ENCODE measurements at regions not wholly inside any gene's neighbourhood (a gene's known extent, or its start where the extent isn't known, plus 50 kb on each side); places are given as distances from the start of the nearest gene placed in this dataset.

DNA sequence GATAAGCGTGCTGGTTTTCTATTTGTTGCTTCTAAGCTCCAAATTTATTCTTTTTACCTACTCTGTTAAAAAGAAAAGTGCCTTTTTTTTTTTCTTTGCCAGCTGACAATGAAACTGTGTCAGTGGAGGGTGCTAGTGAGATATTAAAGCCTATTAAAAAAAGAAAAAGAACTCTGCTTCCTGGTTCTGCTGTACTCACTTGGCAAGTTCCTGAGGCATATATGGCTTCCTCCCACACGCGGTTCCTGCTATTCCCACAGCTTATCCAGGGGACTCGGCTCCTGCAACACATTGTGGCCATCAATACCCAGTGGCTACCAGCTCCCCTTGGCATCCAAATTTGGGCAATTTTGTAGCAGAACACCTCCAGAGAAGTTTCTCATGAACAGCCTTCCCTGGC lies 1977.7 kb upstream of the CDH9 start:
- Histone ChIP-seq H3K27ac (no peak overlapping the region), H3K4me1 (no peaks in the 10 kb centered on the region), H3K9me3 (no peaks in the 10 kb centered on the region), H3K27me3 (no peaks in the 10 kb centered on the region), H3K36me3 (no peaks in the 10 kb centered on the region), H3K4me3 (no peak overlapping the region)
- intact Hi-C loops (cut with DNase I), result no loop called here
- TF ChIP-seq, protein P1, sequence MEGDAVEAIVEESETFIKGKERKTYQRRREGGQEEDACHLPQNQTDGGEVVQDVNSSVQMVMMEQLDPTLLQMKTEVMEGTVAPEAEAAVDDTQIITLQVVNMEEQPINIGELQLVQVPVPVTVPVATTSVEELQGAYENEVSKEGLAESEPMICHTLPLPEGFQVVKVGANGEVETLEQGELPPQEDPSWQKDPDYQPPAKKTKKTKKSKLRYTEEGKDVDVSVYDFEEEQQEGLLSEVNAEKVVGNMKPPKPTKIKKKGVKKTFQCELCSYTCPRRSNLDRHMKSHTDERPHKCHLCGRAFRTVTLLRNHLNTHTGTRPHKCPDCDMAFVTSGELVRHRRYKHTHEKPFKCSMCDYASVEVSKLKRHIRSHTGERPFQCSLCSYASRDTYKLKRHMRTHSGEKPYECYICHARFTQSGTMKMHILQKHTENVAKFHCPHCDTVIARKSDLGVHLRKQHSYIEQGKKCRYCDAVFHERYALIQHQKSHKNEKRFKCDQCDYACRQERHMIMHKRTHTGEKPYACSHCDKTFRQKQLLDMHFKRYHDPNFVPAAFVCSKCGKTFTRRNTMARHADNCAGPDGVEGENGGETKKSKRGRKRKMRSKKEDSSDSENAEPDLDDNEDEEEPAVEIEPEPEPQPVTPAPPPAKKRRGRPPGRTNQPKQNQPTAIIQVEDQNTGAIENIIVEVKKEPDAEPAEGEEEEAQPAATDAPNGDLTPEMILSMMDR (IDR thresholded peaks at IDR 0.05), result no peak
- TF ChIP-seq POLR2AphosphoS5 (IDR thresholded peaks at IDR 0.05; ENCODE audit: insufficient read depth in 1 of 2, low read depth in 1 of 2) (no peak), POLR2A (IDR thresholded peaks at IDR 0.05) (no peak)
- DNase-seq (ENCODE audit: extremely low spot score in 2 of 2), result no peak

DNA sequence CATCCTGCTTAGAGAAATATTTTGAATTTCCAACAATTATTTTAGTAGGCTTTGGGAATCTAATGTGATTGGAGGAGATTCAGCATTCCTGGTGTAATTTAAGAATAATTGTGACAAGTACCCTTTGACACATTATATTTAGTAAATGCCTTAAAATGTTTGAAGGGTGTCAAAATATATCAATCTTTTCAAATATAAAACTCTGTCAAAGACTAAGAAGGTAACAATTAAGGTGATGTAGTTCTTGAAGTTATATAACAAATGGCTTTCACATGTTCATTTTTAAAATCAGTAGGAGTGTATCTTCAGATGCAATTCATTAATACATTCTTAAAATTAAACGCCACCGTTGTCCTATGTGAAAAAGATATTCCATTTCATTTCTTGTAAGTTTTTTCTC lies 1977.1 kb upstream of the CDH9 start:
- no peak for DNase-seq (ENCODE audit: extremely low spot score in 2 of 2)
- H3K27me3 ChIP-seq, result no peaks in the 10 kb centered on the region
- H3K36me3 ChIP-seq, result no peaks in the 10 kb centered on the region
- no peaks in the 10 kb centered on the region for H3K4me1 ChIP-seq
- H3K27ac ChIP-seq, result no peak overlapping the region
- no peaks in the 10 kb centered on the region for H3K9me3 ChIP-seq
- no peak overlapping the region for H3K4me3 ChIP-seq
- intact Hi-C loops (cut with DNase I), result no loop called here
- TF ChIP-seq, protein P1 (IDR thresholded peaks at IDR 0.05), result no peak
- no peak for TF ChIP-seq POLR2A (IDR thresholded peaks at IDR 0.05)
- no peak for TF ChIP-seq POLR2AphosphoS5 (IDR thresholded peaks at IDR 0.05; ENCODE audit: insufficient read depth in 1 of 2, low read depth in 1 of 2)

DNA sequence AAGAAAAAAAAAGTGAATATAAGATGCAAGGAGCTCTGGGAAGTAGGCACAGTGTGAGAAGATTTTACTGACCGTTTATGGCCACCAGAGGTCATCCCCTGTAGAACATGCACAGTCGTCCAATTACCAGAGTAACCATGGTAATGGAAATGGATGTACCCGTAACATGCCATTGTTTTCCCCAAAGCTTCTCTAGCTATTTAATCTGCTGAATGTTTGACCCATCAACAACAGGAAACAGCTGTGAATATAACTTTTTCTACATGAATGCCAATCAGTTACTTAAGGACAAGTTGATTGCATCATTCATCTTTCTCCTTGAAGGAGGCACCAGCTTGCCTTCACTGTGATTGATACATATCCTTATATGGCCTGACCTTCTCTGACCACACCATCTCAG lies 1967.0 kb upstream of the CDH9 start:
- no peaks in the 10 kb centered on the region for H3K36me3 ChIP-seq
- H3K27me3 ChIP-seq, result no peaks in the 10 kb centered on the region
- H3K9me3 ChIP-seq, result no peaks in the 10 kb centered on the region
- H3K27ac ChIP-seq, result no peak overlapping the region
- H3K4me1 ChIP-seq, result no peaks in the 10 kb centered on the region
- no peak overlapping the region for H3K4me3 ChIP-seq
- intact Hi-C loops (cut with DNase I), result no loop called here
- TF ChIP-seq, protein P1 (IDR thresholded peaks at IDR 0.05), result no peak
- TF ChIP-seq POLR2A (IDR thresholded peaks at IDR 0.05), result no peak
- TF ChIP-seq POLR2AphosphoS5 (IDR thresholded peaks at IDR 0.05; ENCODE audit: insufficient read depth in 1 of 2, low read depth in 1 of 2), result no peak
- no peak for DNase-seq (ENCODE audit: extremely low spot score in 2 of 2)

DNA sequence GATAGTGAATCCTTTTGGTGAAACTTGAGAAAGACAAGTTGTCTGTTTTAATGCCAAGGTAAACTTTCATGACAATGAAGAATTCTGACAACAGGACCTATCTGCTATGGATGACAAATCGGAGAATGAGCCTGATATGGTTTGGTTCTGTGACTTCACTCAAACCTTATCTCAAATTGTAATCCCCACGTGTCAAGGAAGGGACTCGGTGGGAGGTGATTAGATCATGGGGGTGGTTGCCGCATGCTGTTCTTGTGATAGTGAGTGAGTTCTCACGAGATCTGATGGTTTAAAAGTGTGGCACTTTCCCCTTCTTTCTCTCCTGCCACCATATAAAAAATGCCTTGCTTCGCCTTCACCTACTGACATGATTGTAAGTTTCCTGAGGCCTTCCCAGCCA lies 1964.1 kb upstream of the CDH9 start:
- intact Hi-C loops (cut with DNase I), result no loop called here
- H3K9me3 ChIP-seq, result no peaks in the 10 kb centered on the region
- H3K27me3 ChIP-seq, result no peaks in the 10 kb centered on the region
- no peak overlapping the region for H3K27ac ChIP-seq
- no peaks in the 10 kb centered on the region for H3K4me1 ChIP-seq
- H3K4me3 ChIP-seq, result no peak overlapping the region
- no peaks in the 10 kb centered on the region for H3K36me3 ChIP-seq
- no peak for DNase-seq (ENCODE audit: extremely low spot score in 2 of 2)
- TF ChIP-seq, protein P1 (IDR thresholded peaks at IDR 0.05), result no peak
- TF ChIP-seq POLR2A (IDR thresholded peaks at IDR 0.05), result no peak
- TF ChIP-seq POLR2AphosphoS5 (IDR thresholded peaks at IDR 0.05; ENCODE audit: insufficient read depth in 1 of 2, low read depth in 1 of 2), result no peak

DNA sequence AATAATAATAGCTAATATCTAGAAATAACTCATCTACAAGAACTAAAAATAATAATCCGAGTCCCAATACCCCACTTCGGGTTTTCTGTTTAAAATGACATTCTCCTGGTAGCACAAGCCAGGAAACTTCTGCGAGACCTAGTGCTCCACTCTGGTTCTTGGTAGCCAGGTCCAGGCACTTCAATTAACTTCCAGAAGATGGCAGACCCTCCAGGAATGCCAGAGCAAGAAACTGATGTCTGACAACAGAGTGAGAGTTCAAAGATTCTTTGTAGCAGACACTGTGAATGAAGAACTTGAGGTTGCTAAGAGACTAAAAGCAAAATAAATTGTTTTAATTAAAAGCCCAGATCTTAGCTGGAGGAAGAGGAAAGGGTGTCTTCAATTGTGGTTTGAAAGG lies 1963.3 kb upstream of the CDH9 start:
- DNase-seq (ENCODE audit: extremely low spot score in 2 of 2), result no peak
- TF ChIP-seq, protein P1 (IDR thresholded peaks at IDR 0.05), result no peak
- TF ChIP-seq POLR2AphosphoS5 (IDR thresholded peaks at IDR 0.05; ENCODE audit: insufficient read depth in 1 of 2, low read depth in 1 of 2) (no peak), POLR2A (IDR thresholded peaks at IDR 0.05) (no peak)
- intact Hi-C loops (cut with DNase I), result no loop called here
- Histone ChIP-seq H3K27me3 (no peaks in the 10 kb centered on the region), H3K27ac (no peak overlapping the region), H3K4me1 (no peaks in the 10 kb centered on the region), H3K4me3 (no peak overlapping the region), H3K36me3 (no peaks in the 10 kb centered on the region), H3K9me3 (no peaks in the 10 kb centered on the region)
